ENCODE measurements at regions not wholly inside any gene's neighbourhood (a gene's known extent, or its start where the extent isn't known, plus 50 kb on each side); places are given as distances from the start of the nearest gene placed in this dataset.

DNA sequence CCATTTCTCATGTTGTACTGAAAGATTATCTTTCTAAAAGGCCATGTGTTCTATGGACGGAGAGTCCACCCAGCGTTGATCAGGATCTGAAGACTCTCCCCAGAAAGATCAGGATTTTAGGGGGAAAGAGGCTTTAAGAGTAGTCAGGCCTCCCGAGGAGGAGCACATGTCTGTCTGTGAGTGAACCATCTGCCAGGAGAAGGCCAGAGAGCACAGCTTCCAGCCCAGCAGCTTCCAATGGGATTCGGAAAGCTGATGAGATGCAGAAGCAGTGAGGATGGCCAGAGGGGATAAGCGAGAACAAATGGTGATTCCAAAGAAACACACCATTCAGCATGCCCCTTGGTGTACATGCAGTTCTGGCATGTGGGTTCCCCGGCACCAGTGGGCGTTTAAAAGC, 88.5 kb upstream of the TCERG1L start:
- TF ChIP-seq CTCF (IDR thresholded peaks at IDR 0.05), result no peak

- TF ChIP-seq CTCF (IDR thresholded peaks at IDR 0.05), result no peak
These were observed 89.0 kb upstream of the TCERG1L start for GRCh38 chr10:131400513-131400912.

DNA sequence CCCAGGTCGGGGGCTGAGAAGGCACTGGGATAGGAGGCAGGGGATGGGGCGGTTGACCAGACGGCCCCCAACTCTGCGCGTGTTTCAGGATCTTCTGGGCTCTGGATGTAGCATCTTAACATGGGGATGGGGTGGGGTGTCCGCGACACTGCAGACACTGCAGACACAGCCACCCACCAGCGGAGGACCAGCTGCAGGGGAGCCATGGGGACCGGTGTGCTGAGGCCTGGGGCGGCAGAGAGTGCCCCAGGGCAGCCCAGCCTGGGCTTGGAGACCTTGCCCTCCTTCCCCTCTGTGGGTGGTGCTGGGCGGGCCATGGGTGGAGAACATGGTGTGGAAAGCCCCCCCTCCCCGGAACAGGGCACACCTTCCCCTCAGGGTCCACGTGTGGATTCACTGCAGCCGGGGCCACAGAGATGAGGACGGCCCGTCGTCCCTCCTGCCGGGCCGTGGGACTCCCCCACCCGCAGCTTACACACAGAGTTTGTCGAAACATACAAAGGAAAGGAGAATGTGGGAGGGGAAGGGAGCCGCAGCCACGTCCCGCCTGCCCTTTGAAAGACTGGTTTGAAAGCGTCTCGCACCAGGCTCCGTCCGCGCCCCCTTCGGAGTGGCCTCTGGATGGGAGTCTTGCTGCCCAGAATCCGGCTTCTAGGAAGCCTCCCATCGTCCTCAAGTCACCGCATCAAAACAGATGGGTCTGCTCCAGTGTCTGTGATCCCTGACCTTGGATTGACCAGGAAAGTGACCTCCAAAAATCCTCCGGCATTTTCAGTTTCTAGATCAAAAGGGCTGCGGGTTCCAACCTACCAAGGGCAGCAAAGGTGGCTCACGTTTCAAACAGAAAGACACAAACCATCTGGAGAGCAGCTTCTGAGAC, 91.5 kb upstream of the TCERG1L start:
- TF ChIP-seq CTCF (IDR thresholded peaks at IDR 0.05), result no peak

DNA sequence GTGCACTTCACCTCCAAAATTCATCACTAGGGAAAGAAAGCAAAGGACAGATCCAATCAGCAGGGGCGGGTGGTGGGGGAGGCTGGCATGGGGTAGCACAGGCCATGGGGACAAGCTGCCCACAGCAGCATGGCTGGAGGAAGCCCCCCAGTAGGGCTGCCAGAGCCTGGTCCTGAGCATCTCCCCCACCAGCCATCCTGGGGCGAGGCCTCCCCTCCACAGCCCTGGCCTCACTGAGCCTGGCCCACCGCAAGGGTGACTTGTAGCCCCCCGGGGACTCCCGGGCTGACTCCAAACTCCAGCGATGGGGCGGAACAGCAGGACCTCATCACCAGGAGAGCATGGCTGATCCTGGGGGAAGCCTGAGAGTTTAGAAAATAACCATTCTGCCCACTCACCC, 92.4 kb upstream of the TCERG1L start:
- no peak for TF ChIP-seq CTCF (IDR thresholded peaks at IDR 0.05)

- TF ChIP-seq CTCF (IDR thresholded peaks at IDR 0.05), result no peak
These were observed 93.4 kb upstream of the TCERG1L start for GRCh38 chr10:131404886-131405285.

GRCh38 chr10:131406676-131407392, 95.3 kb upstream of the TCERG1L start:
- no peak for TF ChIP-seq CTCF (IDR thresholded peaks at IDR 0.05)

DNA sequence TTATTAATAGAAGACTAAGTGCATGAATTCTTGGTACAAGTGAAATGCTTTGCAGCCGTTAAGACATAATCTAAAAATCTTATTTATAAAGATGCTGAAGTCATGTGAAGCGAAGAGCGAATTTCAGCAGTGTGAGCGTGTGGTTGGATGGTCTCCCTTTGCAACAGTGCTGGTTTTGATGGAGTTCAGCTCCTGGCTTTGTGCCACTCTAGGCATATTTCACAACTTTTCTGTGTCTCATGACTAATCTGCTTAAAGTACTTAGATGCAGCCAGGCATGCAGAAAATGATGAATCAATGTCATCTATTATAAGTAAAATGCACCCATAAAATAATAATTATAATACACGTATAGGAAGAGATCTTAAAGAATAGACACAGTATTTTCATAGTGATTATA, 107.2 kb upstream of the TCERG1L start:
- TF ChIP-seq CTCF (IDR thresholded peaks at IDR 0.05), result no peak

Data from LNCAP (cell line).